PFSK-1 (cell line): ENCODE measurements at regions not wholly inside any gene's neighbourhood (a gene's known extent, or its start where the extent isn't known, plus 50 kb on each side); places are given as distances from the start of the nearest gene placed in this dataset.

Experiments used
- FOXP2 ChIP-seq: optimal IDR thresholded peaks from 2 replicates; pipeline ENCODE3; 2011; ENCODE audit warnings: borderline replicate concordance, control low read depth, inconsistent platforms; ENCODE audit not compliant: insufficient read depth; ENCODE audit errors: extremely low read length, extremely low read depth
- POLR2AphosphoS5 ChIP-seq: IDR thresholded peaks from 2 replicates; pipeline ENCODE4 v1.6.1; 2012; ENCODE audit warnings: low read depth, mild to moderate bottlenecking, control low read depth, low read length, moderate library complexity
- SIN3A ChIP-seq: IDR thresholded peaks from 2 replicates; pipeline ENCODE4 v1.6.1; 2012; ENCODE audit warnings: mild to moderate bottlenecking, low read length, moderate library complexity, borderline replicate concordance; ENCODE audit not compliant: insufficient read depth
- TAF1 ChIP-seq: IDR thresholded peaks from 2 replicates; pipeline ENCODE4 v1.6.1; 2012; ENCODE audit warnings: low read length, control low read depth, borderline replicate concordance; ENCODE audit not compliant: insufficient read depth
- TF ChIP-seq, protein P1 (sequence below), 2 experiments: IDR thresholded peaks; 2 replicates each; pipeline versions ENCODE4 v1.6.1 to v1.8.0; 2011 to 2012; ENCODE audit warnings: low read depth in 2 of 2, low read length in 2 of 2, control low read depth in 1 of 2, inconsistent platforms in 1 of 2, mild to moderate bottlenecking in 1 of 2, moderate library complexity in 1 of 2; ENCODE audit not compliant: insufficient read depth in 1 of 2

DNA sequence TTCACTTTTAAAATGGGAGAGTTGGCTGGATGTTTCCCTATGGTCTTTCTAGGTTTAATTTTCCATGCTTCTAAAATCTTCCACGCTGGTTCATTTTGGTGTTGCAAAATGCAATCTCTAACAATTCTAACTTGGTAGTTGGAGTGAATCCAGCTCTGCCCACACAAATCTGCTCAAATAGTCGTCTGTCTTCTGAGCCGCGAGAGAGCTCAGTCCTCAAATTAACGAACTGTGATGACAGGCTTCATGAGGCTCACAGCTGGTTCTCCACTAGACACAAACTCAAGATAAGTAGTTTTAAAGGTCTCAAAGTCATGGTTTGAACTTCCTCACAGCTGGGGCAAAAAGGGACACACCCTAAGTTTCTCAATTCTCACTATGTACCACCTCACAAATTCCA is 178.6 kb upstream of the LYSMD4 start:
- TF ChIP-seq, protein P1, sequence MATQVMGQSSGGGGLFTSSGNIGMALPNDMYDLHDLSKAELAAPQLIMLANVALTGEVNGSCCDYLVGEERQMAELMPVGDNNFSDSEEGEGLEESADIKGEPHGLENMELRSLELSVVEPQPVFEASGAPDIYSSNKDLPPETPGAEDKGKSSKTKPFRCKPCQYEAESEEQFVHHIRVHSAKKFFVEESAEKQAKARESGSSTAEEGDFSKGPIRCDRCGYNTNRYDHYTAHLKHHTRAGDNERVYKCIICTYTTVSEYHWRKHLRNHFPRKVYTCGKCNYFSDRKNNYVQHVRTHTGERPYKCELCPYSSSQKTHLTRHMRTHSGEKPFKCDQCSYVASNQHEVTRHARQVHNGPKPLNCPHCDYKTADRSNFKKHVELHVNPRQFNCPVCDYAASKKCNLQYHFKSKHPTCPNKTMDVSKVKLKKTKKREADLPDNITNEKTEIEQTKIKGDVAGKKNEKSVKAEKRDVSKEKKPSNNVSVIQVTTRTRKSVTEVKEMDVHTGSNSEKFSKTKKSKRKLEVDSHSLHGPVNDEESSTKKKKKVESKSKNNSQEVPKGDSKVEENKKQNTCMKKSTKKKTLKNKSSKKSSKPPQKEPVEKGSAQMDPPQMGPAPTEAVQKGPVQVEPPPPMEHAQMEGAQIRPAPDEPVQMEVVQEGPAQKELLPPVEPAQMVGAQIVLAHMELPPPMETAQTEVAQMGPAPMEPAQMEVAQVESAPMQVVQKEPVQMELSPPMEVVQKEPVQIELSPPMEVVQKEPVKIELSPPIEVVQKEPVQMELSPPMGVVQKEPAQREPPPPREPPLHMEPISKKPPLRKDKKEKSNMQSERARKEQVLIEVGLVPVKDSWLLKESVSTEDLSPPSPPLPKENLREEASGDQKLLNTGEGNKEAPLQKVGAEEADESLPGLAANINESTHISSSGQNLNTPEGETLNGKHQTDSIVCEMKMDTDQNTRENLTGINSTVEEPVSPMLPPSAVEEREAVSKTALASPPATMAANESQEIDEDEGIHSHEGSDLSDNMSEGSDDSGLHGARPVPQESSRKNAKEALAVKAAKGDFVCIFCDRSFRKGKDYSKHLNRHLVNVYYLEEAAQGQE (IDR thresholded peaks at IDR 0.05; ENCODE audit: insufficient read depth in 1 of 2, low read depth in 2 of 2, low read length in 2 of 2) = no peak
- TF ChIP-seq FOXP2 = no peak
- no peak for TF ChIP-seq POLR2AphosphoS5
- no peak for TF ChIP-seq TAF1
- no peak for TF ChIP-seq SIN3A

- TF ChIP-seq FOXP2 (no peak), POLR2AphosphoS5 (no peak), TAF1 (no peak), SIN3A (no peak)
- TF ChIP-seq, protein P1 (IDR thresholded peaks at IDR 0.05; ENCODE audit: insufficient read depth in 1 of 2, low read depth in 2 of 2, low read length in 2 of 2) = no peak
These were observed 176.5 kb upstream of the LYSMD4 start for GRCh38 chr15:99909592-99910295.

DNA sequence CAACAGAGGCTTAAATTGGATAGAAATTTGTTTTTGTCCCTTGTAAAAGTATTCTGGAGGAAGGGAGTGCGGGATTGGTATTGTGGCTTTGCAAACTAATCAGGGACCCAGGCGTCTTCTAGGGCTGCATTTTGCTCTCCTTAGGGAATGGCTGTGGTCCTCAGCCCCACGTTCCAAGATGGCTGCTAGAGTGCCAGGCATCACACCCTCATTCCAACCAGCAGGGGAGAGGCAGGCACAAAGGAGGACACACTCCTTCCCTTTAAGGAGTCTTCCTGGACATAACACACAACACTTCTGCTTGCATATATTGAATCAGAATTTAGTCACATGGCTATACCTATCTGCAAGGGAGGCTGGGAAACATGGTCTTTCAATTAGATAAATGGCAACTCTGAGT is 174.5 kb upstream of the LYSMD4 start:
- no peak for TF ChIP-seq FOXP2
- TF ChIP-seq POLR2AphosphoS5 = no peak
- no peak for TF ChIP-seq TAF1
- TF ChIP-seq, protein P1 (IDR thresholded peaks at IDR 0.05; ENCODE audit: insufficient read depth in 1 of 2, low read depth in 2 of 2, low read length in 2 of 2) = no peak

DNA sequence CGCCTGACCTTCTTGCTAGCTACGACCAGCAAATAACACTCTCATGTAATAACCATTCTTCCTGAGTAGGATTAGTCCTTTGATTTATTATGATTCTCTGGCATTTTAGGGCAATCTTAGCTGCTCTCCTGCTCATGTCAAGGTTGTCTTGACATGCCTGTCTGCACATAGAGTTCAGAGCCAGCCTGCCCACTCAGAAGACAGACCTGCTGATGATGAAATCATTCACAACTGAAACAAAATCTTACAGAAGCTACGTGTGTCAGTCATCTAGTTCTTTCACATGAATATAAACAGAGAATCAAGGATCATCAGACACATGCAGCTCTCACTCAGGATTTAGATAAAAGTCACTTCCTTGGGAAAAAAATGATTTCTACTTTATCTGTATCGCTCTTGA is 173.6 kb upstream of the LYSMD4 start:
- TF ChIP-seq, protein P1 (IDR thresholded peaks at IDR 0.05; ENCODE audit: insufficient read depth in 1 of 2, low read depth in 2 of 2, low read length in 2 of 2) = no peak
- TF ChIP-seq SIN3A (no peak), FOXP2 (no peak), POLR2AphosphoS5 (no peak), TAF1 (no peak)

DNA sequence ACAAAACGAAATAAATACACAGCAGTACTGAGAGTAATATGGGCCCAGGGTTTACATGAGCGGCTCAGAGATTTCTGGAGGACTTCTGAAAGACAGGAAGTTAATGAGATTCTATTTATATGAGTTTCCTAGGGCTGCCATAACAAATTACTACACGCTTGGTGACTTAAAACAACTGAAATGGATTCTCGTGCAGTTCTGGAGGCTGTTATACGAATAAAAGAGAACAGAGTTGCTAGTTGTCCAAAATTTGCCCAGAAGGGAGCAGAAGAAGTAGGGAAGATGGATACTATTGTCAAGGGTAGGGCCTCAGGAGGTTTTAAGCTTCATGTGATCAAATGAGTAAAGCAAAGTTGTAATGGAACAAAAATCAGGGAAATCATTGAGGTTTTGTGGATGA is 173.1 kb upstream of the LYSMD4 start:
- TF ChIP-seq FOXP2 = no peak
